ENCODE measurements at regions not wholly inside any gene's neighbourhood (a gene's known extent, or its start where the extent isn't known, plus 50 kb on each side); places are given as distances from the start of the nearest gene placed in this dataset.

GRCh38 chr14:94886931-94887330 lies 117.0 kb upstream of the GSC start:
- H3K36me3 ChIP-seq = no peaks in the 10 kb centered on the region
- H3K27ac ChIP-seq = no peak overlapping the region
- DNase-seq = no peak
- no peaks in the 10 kb centered on the region for H3K4me1 ChIP-seq
- no peak for TF ChIP-seq POLR2A (IDR thresholded peaks at IDR 0.05)
- TF ChIP-seq, protein P1, sequence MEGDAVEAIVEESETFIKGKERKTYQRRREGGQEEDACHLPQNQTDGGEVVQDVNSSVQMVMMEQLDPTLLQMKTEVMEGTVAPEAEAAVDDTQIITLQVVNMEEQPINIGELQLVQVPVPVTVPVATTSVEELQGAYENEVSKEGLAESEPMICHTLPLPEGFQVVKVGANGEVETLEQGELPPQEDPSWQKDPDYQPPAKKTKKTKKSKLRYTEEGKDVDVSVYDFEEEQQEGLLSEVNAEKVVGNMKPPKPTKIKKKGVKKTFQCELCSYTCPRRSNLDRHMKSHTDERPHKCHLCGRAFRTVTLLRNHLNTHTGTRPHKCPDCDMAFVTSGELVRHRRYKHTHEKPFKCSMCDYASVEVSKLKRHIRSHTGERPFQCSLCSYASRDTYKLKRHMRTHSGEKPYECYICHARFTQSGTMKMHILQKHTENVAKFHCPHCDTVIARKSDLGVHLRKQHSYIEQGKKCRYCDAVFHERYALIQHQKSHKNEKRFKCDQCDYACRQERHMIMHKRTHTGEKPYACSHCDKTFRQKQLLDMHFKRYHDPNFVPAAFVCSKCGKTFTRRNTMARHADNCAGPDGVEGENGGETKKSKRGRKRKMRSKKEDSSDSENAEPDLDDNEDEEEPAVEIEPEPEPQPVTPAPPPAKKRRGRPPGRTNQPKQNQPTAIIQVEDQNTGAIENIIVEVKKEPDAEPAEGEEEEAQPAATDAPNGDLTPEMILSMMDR (IDR thresholded peaks at IDR 0.05) = no peak
- no peaks in the 10 kb centered on the region for H3K9me3 ChIP-seq
- no peaks in the 10 kb centered on the region for H3K27me3 ChIP-seq
- no peak overlapping the region for H3K4me3 ChIP-seq

DNA sequence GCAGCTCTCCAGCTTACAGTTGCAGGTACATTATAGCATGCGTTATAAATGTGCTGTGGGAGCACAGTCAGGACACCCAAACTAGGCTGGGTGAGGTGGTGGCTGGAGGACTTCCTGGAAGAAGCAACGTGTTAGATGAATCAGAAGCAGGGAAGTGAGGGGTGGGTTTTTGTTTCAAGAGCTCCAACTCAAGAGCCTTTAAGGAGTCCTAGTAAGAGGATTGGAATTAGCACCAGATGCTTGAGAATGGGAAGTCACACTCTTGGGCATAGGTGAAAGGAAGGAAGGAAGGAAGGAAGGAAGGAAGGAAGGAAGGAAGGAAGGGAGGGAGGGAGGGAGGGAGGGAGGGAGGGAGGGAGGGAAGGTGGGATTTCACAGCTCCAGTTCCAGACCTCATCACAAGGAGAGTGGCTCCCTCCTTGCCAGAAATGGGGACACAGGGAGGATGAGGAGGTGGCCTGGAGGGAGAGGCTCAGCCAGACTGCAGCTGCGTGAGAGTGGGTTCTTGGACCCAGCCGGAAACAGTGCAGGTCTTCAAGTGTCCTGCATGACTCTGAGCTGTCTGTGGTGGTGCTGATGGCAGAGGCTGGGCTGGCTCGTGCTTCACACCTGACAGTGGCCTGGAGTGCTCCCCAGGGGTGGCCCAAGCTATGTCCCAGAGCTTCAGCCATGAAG lies 115.7 kb upstream of the GSC start:
- Histone ChIP-seq H3K27ac (no peak overlapping the region), H3K9me3 (no peaks in the 10 kb centered on the region), H3K27me3 (no peaks in the 10 kb centered on the region), H3K36me3 (no peaks in the 10 kb centered on the region), H3K4me1 (no peaks in the 10 kb centered on the region), H3K4me3 (no peak overlapping the region)
- no peak for TF ChIP-seq POLR2A (IDR thresholded peaks at IDR 0.05)
- TF ChIP-seq, protein P1 (IDR thresholded peaks at IDR 0.05) = no peak
- no peak for DNase-seq

DNA sequence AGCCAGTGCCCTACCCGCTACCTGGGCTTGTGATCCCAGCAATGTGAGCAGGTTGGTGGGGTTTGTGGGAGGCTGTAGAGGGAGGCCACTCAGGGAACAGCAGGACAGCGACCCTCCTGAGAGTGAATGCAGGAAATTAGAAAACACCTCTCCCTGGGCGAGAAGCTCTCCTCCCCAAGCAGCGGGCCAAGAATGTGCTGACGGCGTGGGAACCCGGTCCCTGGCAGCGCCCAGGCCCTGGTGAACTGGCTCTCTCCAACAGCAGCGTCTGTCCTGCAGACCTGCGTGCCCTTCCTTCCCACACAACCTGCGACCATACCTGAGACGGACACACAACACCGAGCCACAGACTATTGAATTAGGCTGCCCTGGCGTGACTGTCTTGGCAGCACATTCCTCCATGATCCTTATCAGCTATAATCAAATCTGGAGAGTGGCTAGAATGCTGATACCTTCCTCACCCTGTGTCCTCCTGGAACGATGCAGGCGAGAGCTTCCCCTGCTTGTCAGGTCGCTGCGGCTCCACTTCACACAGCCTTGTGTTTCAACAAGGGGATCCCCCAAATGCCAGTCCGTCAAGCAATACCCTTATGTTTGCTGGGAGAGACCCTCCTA lies 114.8 kb upstream of the GSC start:
- no peaks in the 10 kb centered on the region for H3K9me3 ChIP-seq
- H3K36me3 ChIP-seq = no peaks in the 10 kb centered on the region
- H3K27me3 ChIP-seq = no peaks in the 10 kb centered on the region
- H3K27ac ChIP-seq = no peak overlapping the region
- no peak for DNase-seq
- no peaks in the 10 kb centered on the region for H3K4me1 ChIP-seq
- no peak overlapping the region for H3K4me3 ChIP-seq
- TF ChIP-seq, protein P1 (IDR thresholded peaks at IDR 0.05) = no peak

GRCh38 chr14:94882401-94882800 lies 112.5 kb upstream of the GSC start:
- no peaks in the 10 kb centered on the region for H3K9me3 ChIP-seq
- H3K36me3 ChIP-seq = no peaks in the 10 kb centered on the region
- no peak for TF ChIP-seq POLR2A (IDR thresholded peaks at IDR 0.05)
- TF ChIP-seq, protein P1 (IDR thresholded peaks at IDR 0.05) = no peak
- H3K4me1 ChIP-seq = no peaks in the 10 kb centered on the region
- H3K27ac ChIP-seq = no peak overlapping the region
- no peaks in the 10 kb centered on the region for H3K27me3 ChIP-seq
- DNase-seq = no peak
- H3K4me3 ChIP-seq = no peak overlapping the region

- no peak for TF ChIP-seq POLR2A (IDR thresholded peaks at IDR 0.05)
- TF ChIP-seq, protein P1 (IDR thresholded peaks at IDR 0.05) = no peak
- no peak for DNase-seq
- no peak overlapping the region for H3K27ac ChIP-seq
Observed at GRCh38 chr14:94880876-94881275, 111.0 kb upstream of the GSC start.

More at GRCh38 chr14:94880876-94881275, 111.0 kb upstream of the GSC start:
- H3K36me3 ChIP-seq = no peaks in the 10 kb centered on the region
- H3K4me1 ChIP-seq = no peaks in the 10 kb centered on the region
- no peaks in the 10 kb centered on the region for H3K9me3 ChIP-seq
- no peaks in the 10 kb centered on the region for H3K27me3 ChIP-seq
- H3K4me3 ChIP-seq = no peak overlapping the region

All from Peyer's patch (tissue), 4 donors.